RWPE1 (cell line): ENCODE measurements at regions not wholly inside any gene's neighbourhood (a gene's known extent, or its start where the extent isn't known, plus 50 kb on each side); places are given as distances from the start of the nearest gene placed in this dataset.

Experiments
- CTCF ChIA-PET: fragments of 350-600 bp; sonication (Branson Sonifier 250); formaldehyde crosslinking; extraction: SDS; loops from one replicate; lab custom pipeline; 2021; lab: Yijun Ruan, JAX
- POLR2A ChIA-PET: fragments of 400-600 bp; formaldehyde crosslinking; extraction: SDS; loops from one replicate; lab custom pipeline; 2020; ENCODE audit warnings: antibody characterized with exemption; ENCODE audit not compliant: low non-redundant PET; lab: Yijun Ruan, JAX
- DNase-seq: peaks from one replicate; pipeline ENCODE4 v3.0.0; 2012; ENCODE audit warnings: low spot score
- H3K27ac ChIP-seq: fragments of 450-650 bp; 2 replicates; pipeline ENCODE4 v1.5.1; 2017
- CTCF ChIP-seq: fragments of 450-650 bp; conservative IDR thresholded peaks from 2 replicates; pipeline ENCODE4 v1.5.1; 2017; ENCODE audit warnings: low read depth, mild to moderate bottlenecking

- CTCF ChIA-PET: interaction anchor here (0.6 to 0.7 kb wide), 2 partner anchors 49 to 173 kb away, joined by 3 read pairs; no protein-coding TSS in a partner anchor
- H3K27ac ChIP-seq: no peak overlapping the region
These were observed 535.9 kb upstream of the POT1 start for GRCh38 chr7:125465527-125465926.

GRCh38 chr7:125462615-125463014, 533.0 kb upstream of the POT1 start:
- no peak for TF ChIP-seq CTCF
- H3K27ac ChIP-seq: no peak overlapping the region
- POLR2A ChIA-PET: no interaction called here
- CTCF ChIA-PET: no interaction called here
- DNase-seq: no peak

More at GRCh38 chr7:125465527-125465926, 535.9 kb upstream of the POT1 start:
- POLR2A ChIA-PET: no interaction called here
- no peak for DNase-seq
- no peak for TF ChIP-seq CTCF

DNA sequence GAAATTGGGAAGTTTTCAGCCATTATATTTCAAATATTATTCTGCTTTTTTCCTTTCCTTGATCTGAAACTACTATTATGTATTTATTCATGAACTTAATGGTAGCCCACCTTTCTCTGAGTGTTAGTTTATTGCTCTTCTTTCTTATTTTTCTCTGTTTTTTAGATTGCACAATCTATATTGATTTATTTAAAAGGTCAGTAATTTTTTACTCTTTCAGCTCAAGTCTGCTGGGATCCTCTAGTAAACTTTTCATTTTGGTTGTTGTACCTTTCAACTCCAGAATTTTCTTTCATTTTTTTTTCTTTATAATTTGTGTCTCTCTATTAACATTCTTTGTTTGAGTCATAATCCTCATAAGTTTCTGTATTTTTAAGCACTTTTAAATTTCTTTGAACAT, 529.4 kb upstream of the POT1 start:
- ChIA-PET POLR2A (no interaction called here), CTCF (no interaction called here)
- no peak for TF ChIP-seq CTCF
- no peak overlapping the region for H3K27ac ChIP-seq
- no peak for DNase-seq

- POLR2A ChIA-PET: no interaction called here
- CTCF ChIA-PET: no interaction called here
- no peak for TF ChIP-seq CTCF
- no peak overlapping the region for H3K27ac ChIP-seq
- no peak for DNase-seq
These were observed 521.1 kb upstream of the POT1 start for GRCh38 chr7:125450749-125451148.

- no peak overlapping the region for H3K27ac ChIP-seq
- no peak for DNase-seq
- CTCF ChIA-PET: no interaction called here
- no peak for TF ChIP-seq CTCF
- POLR2A ChIA-PET: no interaction called here
These were observed 516.2 kb upstream of the POT1 start for GRCh38 chr7:125445836-125446235.

GRCh38 chr7:125444864-125445263, 515.2 kb upstream of the POT1 start:
- ChIA-PET CTCF (no interaction called here), POLR2A (no interaction called here)
- DNase-seq: no peak
- no peak for TF ChIP-seq CTCF
- no peak overlapping the region for H3K27ac ChIP-seq

DNA sequence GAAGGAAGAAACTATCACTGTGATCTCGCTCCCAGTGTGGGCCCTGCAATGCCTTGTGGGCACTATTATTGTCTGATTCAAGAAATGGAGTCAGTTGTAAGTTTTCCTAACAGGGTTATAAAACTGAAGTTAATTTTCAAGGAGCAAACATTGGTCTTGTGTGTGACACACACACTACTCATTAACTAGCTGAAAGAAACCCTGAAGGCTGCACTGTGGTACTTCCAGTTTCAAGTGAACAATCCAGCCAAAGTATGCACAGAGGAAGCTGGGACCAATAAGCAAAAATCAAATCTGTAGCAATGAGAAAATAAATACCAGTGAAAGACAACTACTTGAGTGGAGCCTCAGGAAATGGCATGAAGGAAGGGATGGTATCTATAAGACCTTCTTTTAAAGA, 506.6 kb upstream of the POT1 start:
- POLR2A ChIA-PET: no interaction called here
- no peak overlapping the region for H3K27ac ChIP-seq
- DNase-seq: no peak
- TF ChIP-seq CTCF: no peak
- CTCF ChIA-PET: no interaction called here
